Epithelial cell of esophagus (primary cell): ENCODE measurements at regions not wholly inside any gene's neighbourhood (a gene's known extent, or its start where the extent isn't known, plus 50 kb on each side); places are given as distances from the start of the nearest gene placed in this dataset.

ENCODE experiments used
- DNase-seq: peaks from one replicate; pipeline ENCODE4 v3.0.0; 2010; ENCODE audit warnings: low read depth
- H3K4me3 ChIP-seq: 2 replicates; pipeline ENCODE4 v1.5.1; 2011; ENCODE audit warnings: mild to moderate bottlenecking, low read length, control low read depth
- TF ChIP-seq, protein P1 (sequence below): IDR thresholded peaks from 2 replicates; pipeline ENCODE4 v1.5.1; 2011; ENCODE audit warnings: low read depth, mild to moderate bottlenecking, low read length, control low read depth, inconsistent platforms; ENCODE audit not compliant: insufficient read depth; ENCODE audit errors: missing control alignments

GRCh38 chr5:17339841-17340240 lies 122.4 kb downstream of the BASP1 start:
- TF ChIP-seq, protein P1, sequence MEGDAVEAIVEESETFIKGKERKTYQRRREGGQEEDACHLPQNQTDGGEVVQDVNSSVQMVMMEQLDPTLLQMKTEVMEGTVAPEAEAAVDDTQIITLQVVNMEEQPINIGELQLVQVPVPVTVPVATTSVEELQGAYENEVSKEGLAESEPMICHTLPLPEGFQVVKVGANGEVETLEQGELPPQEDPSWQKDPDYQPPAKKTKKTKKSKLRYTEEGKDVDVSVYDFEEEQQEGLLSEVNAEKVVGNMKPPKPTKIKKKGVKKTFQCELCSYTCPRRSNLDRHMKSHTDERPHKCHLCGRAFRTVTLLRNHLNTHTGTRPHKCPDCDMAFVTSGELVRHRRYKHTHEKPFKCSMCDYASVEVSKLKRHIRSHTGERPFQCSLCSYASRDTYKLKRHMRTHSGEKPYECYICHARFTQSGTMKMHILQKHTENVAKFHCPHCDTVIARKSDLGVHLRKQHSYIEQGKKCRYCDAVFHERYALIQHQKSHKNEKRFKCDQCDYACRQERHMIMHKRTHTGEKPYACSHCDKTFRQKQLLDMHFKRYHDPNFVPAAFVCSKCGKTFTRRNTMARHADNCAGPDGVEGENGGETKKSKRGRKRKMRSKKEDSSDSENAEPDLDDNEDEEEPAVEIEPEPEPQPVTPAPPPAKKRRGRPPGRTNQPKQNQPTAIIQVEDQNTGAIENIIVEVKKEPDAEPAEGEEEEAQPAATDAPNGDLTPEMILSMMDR: no peak
- DNase-seq: peak; percentile 68
- H3K4me3 ChIP-seq: no peak overlapping the region

- H3K4me3 ChIP-seq: no peak overlapping the region
- TF ChIP-seq, protein P1: no peak
- peak; percentile 21 for DNase-seq
Observed at GRCh38 chr5:17340379-17340778, 122.9 kb downstream of the BASP1 start.

DNA sequence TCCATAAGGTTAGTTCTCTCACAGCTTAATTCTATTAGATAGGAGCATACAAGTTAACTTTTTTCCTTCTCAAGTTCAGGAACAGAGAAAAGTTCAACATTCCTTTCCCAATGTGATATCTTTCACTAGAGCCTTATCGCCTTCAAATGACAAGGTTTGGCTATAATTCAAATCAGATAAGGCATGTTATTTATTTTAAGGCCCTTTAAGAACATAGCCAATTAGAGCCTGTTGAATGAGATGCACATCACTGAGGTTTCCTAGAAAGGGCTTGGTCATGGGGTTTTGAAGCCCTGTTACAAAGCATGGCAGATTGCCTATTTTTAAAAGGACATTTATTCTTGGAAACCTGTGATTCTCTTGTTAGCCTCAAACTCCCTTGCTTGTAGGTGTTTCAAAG lies 123.4 kb downstream of the BASP1 start:
- no peak for DNase-seq
- TF ChIP-seq, protein P1: no peak

DNA sequence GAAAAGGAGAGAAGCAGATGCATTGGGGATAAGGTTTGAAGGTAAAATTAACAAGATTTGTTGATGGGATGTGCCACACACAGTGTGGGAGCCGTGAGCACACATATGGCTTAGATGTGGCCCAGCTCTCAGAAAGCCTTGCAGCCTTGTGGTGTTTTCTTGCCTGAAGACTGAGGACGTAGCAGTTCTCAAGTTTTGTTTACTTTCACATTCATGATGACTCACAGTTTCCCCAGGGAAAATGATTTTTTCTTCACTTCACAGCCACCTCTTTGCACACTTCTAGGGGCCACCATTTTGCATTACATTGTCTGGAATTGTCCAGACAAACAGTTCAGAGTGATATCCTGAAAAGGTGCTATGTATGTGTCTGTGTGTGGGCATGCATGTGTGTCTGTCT lies 126.2 kb downstream of the BASP1 start:
- TF ChIP-seq, protein P1: no peak
- no peak overlapping the region for H3K4me3 ChIP-seq
- DNase-seq: peak; percentile 90

More for the DNA sequence above, 123.4 kb downstream of the BASP1 start:
- H3K4me3 ChIP-seq: no peak overlapping the region

GRCh38 chr5:17346811-17347210 lies 129.4 kb downstream of the BASP1 start:
- no peak overlapping the region for H3K4me3 ChIP-seq
- TF ChIP-seq, protein P1: no peak
- no peak for DNase-seq

DNA sequence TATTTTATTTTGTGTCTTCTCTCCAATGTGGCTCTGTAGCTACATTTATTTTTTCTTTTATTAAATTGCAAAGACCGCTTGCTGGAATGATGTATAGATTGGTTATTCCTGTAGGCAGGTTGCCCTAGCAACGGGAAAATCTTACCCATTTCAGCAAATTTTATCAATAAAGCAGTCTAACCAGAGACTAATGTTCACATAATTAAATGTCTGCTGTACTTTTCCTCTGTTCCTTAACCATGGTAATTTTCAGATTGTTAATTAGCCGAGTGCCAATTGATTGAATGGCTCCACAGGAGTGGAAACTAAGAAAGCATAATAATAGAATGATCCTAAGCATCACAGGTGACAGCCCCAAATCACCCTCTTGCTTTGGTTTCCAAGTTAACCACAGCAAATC lies 134.8 kb downstream of the BASP1 start:
- DNase-seq: no peak
- TF ChIP-seq, protein P1: no peak
- no peak overlapping the region for H3K4me3 ChIP-seq

GRCh38 chr5:17354265-17354664 lies 136.8 kb downstream of the BASP1 start:
- DNase-seq: no peak
- H3K4me3 ChIP-seq: no peak overlapping the region
- TF ChIP-seq, protein P1: no peak
